Caco-2 (cell line): ENCODE measurements at regions not wholly inside any gene's neighbourhood (a gene's known extent, or its start where the extent isn't known, plus 50 kb on each side); places are given as distances from the start of the nearest gene placed in this dataset.

ENCODE experiments used
- BruUV-seq: library from RNA; stranded (reverse); fragments of 400-500 nt; replicated peaks from 2 replicates; lab custom pipeline; 2021; lab: Mats Ljungman, UMichigan
- CTCF ChIA-PET: fragments of 300-600 bp; sonication (Branson Sonifier 250); formaldehyde crosslinking; loops from one replicate; lab custom pipeline; 2022; ENCODE audit warnings: antibody characterized with exemption; lab: Charles Lee
- POLR2A ChIA-PET: fragments of 300-600 bp; sonication (Branson Sonifier 250); formaldehyde crosslinking; loops from one replicate; lab custom pipeline; 2022; ENCODE audit warnings: antibody characterized with exemption; lab: Charles Lee
- DNase-seq, 2 experiments: peaks; one replicate each; pipeline versions ENCODE4 v3.0.0 to v3.0.0-alpha.2; 2020 to 2022
- H3K27me3 ChIP-seq: replicated peaks from 2 replicates; pipeline ENCODE4 v1.6.0; 2011; ENCODE audit warnings: low read length; ENCODE audit not compliant: control insufficient read depth, insufficient read depth
- H3K36me3 ChIP-seq: 2 replicates; pipeline ENCODE4 v1.5.1; 2011; ENCODE audit warnings: low read length; ENCODE audit not compliant: control insufficient read depth, insufficient read depth
- H3K4me1 ChIP-seq: fragments of 250-450 bp; sonication (Bioruptor Pico); 2 replicates; pipeline ENCODE4 v1.5.1; 2020; ENCODE audit warnings: mild to moderate bottlenecking
- H3K4me3 ChIP-seq: 2 replicates; pipeline ENCODE4 v1.5.1; 2011; ENCODE audit warnings: low read depth, mild to moderate bottlenecking, control low read depth, low read length
- H3K9me3 ChIP-seq: fragments of 250-450 bp; sonication (Bioruptor Pico); 2 replicates; pipeline ENCODE4 v1.5.1; 2020; ENCODE audit warnings: mild to moderate bottlenecking, moderate library complexity
- H3K27ac Mint-ChIP-seq: one replicate; pipeline ENCODE4 v1.8.0; 2022; ENCODE audit warnings: mixed read lengths; ENCODE audit not compliant: unreplicated experiment
- H3K27me3 Mint-ChIP-seq: one replicate; pipeline ENCODE4 v1.8.0; 2022; ENCODE audit warnings: mixed read lengths; ENCODE audit not compliant: insufficient read depth, unreplicated experiment
- H3K36me3 Mint-ChIP-seq: one replicate; pipeline ENCODE4 v1.8.0; 2022; ENCODE audit warnings: mild to moderate bottlenecking, mixed read lengths; ENCODE audit not compliant: insufficient read depth, unreplicated experiment
- H3K4me1 Mint-ChIP-seq: one replicate; pipeline ENCODE4 v1.8.0; 2022; ENCODE audit warnings: low read depth, mixed read lengths; ENCODE audit not compliant: unreplicated experiment
- H3K4me3 Mint-ChIP-seq: one replicate; pipeline ENCODE4 v1.8.0; 2022; ENCODE audit warnings: mild to moderate bottlenecking, moderate library complexity, mixed read lengths; ENCODE audit not compliant: unreplicated experiment
- H3K9me3 Mint-ChIP-seq: one replicate; pipeline ENCODE4 v1.8.0; 2022; ENCODE audit warnings: mixed read lengths; ENCODE audit not compliant: unreplicated experiment
- CTCF ChIP-seq, 2 experiments: fragments of 200-600 bp in 1 of 2; IDR thresholded peaks; 1 replicate in 1 of 2; 2 replicates in 1 of 2; pipeline versions ENCODE4 v1.5.1 to v1.8.0; 2011 to 2022; ENCODE audit warnings: antibody characterized with exemption in 1 of 2, control low read depth in 1 of 2, inconsistent platforms in 1 of 2, low read depth in 1 of 2, low read length in 1 of 2, mild to moderate bottlenecking in 1 of 2, moderate library complexity in 1 of 2; ENCODE audit not compliant: insufficient read depth in 1 of 2, severe bottlenecking in 1 of 2, unreplicated experiment in 1 of 2
- intact Hi-C: fragments of 100-400 bp; cut with micrococcal nuclease; formaldehyde crosslinking; loops from one replicate; pipeline ENCODE4 v1.10.0; 2022; ENCODE audit not compliant: unreplicated experiment

- ChIA-PET CTCF (no interaction called here), POLR2A (no interaction called here)
- no peak overlapping the region for H3K4me3 Mint-ChIP-seq
- H3K36me3 Mint-ChIP-seq: no peaks in the 10 kb centered on the region
- no peaks in the 10 kb centered on the region for H3K27me3 ChIP-seq
- H3K27ac Mint-ChIP-seq: no peak overlapping the region
- no peak for DNase-seq
- no peaks in the 10 kb centered on the region for H3K4me1 ChIP-seq
- H3K36me3 ChIP-seq: no peaks in the 10 kb centered on the region
- H3K9me3 ChIP-seq: peaks cover 20% of the 10 kb centered on the region
- H3K9me3 Mint-ChIP-seq: peaks cover 44% of the 10 kb centered on the region
- no peaks in the 10 kb centered on the region for H3K27me3 Mint-ChIP-seq
- intact Hi-C loops: no loop called here
- H3K4me1 Mint-ChIP-seq: peaks cover 8% of the 10 kb centered on the region
- no peak overlapping the region for H3K4me3 ChIP-seq
- no TSS peak for BruUV-seq
- no peak for TF ChIP-seq CTCF (IDR thresholded peaks at IDR 0.05; ENCODE audit: insufficient read depth in 1 of 2, low read depth in 1 of 2, low read length in 1 of 2, severe bottlenecking in 1 of 2, unreplicated experiment in 1 of 2)
Measured at GRCh38 chr2:6043238-6043637, 351.1 kb downstream of the SOX11 start.

- Mint-ChIP-seq H3K9me3 (peaks cover 31% of the 10 kb centered on the region), H3K27ac (no peak overlapping the region), H3K4me3 (no peak overlapping the region), H3K36me3 (no peaks in the 10 kb centered on the region), H3K27me3 (no peaks in the 10 kb centered on the region), H3K4me1 (peaks cover 5% of the 10 kb centered on the region)
- no TSS peak for BruUV-seq
- H3K4me3 ChIP-seq: no peak overlapping the region
- no peaks in the 10 kb centered on the region for H3K4me1 ChIP-seq
- H3K36me3 ChIP-seq: no peaks in the 10 kb centered on the region
- H3K9me3 ChIP-seq: 0 out of 2 replicates have a peak, but pooled peaks cover 3% of the 10 kb centered on the region
- H3K27me3 ChIP-seq: no peaks in the 10 kb centered on the region
- no peak for TF ChIP-seq CTCF (IDR thresholded peaks at IDR 0.05; ENCODE audit: insufficient read depth in 1 of 2, low read depth in 1 of 2, low read length in 1 of 2, severe bottlenecking in 1 of 2, unreplicated experiment in 1 of 2)
- no peak for DNase-seq
- intact Hi-C loops: no loop called here
- CTCF ChIA-PET: no interaction called here
- POLR2A ChIA-PET: no interaction called here
Measured at GRCh38 chr2:6052649-6053048, 360.5 kb downstream of the SOX11 start.

GRCh38 chr2:6053743-6054142 lies 361.6 kb downstream of the SOX11 start:
- Histone ChIP-seq H3K36me3 (no peaks in the 10 kb centered on the region), H3K9me3 (0 out of 2 replicates have a peak, but pooled peaks cover 3% of the 10 kb centered on the region), H3K4me3 (no peak overlapping the region), H3K4me1 (no peaks in the 10 kb centered on the region), H3K27me3 (no peaks in the 10 kb centered on the region)
- BruUV-seq: no TSS peak
- Mint-ChIP-seq H3K9me3 (peaks cover 20% of the 10 kb centered on the region), H3K36me3 (no peaks in the 10 kb centered on the region), H3K27me3 (no peaks in the 10 kb centered on the region), H3K4me3 (no peak overlapping the region), H3K27ac (no peak overlapping the region), H3K4me1 (peaks cover 5% of the 10 kb centered on the region)
- TF ChIP-seq CTCF (IDR thresholded peaks at IDR 0.05; ENCODE audit: insufficient read depth in 1 of 2, low read depth in 1 of 2, low read length in 1 of 2, severe bottlenecking in 1 of 2, unreplicated experiment in 1 of 2): no peak
- POLR2A ChIA-PET: no interaction called here
- CTCF ChIA-PET: interaction anchor here (0.5 kb wide), 1 partner anchor 15 kb away, joined by 3 read pairs; no protein-coding TSS in a partner anchor
- no peak for DNase-seq
- intact Hi-C loops: no loop called here
